ENCODE measurements at regions not wholly inside any gene's neighbourhood (a gene's known extent, or its start where the extent isn't known, plus 50 kb on each side); places are given as distances from the start of the nearest gene placed in this dataset.

DNA sequence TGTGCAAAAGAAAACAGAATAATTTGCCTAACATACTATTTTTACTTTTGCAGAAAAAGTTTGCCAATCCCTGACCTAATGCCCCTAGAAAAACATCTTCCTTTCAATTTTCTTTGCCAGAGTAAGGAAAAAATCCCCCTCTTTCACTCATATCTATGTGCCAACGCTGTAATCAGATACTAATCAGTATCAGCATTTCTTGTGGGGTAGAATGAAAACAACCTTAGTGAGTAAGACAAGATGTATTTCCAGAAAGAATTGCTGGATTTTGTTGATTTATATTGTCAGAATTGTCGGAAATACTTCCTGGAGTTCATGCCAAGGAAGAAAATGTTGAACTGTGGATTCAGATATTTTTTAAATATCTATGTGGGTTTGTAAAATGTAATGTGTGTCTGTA, 1893.8 kb downstream of the NCAM2 start (continued):
- TF ChIP-seq, protein P1, sequence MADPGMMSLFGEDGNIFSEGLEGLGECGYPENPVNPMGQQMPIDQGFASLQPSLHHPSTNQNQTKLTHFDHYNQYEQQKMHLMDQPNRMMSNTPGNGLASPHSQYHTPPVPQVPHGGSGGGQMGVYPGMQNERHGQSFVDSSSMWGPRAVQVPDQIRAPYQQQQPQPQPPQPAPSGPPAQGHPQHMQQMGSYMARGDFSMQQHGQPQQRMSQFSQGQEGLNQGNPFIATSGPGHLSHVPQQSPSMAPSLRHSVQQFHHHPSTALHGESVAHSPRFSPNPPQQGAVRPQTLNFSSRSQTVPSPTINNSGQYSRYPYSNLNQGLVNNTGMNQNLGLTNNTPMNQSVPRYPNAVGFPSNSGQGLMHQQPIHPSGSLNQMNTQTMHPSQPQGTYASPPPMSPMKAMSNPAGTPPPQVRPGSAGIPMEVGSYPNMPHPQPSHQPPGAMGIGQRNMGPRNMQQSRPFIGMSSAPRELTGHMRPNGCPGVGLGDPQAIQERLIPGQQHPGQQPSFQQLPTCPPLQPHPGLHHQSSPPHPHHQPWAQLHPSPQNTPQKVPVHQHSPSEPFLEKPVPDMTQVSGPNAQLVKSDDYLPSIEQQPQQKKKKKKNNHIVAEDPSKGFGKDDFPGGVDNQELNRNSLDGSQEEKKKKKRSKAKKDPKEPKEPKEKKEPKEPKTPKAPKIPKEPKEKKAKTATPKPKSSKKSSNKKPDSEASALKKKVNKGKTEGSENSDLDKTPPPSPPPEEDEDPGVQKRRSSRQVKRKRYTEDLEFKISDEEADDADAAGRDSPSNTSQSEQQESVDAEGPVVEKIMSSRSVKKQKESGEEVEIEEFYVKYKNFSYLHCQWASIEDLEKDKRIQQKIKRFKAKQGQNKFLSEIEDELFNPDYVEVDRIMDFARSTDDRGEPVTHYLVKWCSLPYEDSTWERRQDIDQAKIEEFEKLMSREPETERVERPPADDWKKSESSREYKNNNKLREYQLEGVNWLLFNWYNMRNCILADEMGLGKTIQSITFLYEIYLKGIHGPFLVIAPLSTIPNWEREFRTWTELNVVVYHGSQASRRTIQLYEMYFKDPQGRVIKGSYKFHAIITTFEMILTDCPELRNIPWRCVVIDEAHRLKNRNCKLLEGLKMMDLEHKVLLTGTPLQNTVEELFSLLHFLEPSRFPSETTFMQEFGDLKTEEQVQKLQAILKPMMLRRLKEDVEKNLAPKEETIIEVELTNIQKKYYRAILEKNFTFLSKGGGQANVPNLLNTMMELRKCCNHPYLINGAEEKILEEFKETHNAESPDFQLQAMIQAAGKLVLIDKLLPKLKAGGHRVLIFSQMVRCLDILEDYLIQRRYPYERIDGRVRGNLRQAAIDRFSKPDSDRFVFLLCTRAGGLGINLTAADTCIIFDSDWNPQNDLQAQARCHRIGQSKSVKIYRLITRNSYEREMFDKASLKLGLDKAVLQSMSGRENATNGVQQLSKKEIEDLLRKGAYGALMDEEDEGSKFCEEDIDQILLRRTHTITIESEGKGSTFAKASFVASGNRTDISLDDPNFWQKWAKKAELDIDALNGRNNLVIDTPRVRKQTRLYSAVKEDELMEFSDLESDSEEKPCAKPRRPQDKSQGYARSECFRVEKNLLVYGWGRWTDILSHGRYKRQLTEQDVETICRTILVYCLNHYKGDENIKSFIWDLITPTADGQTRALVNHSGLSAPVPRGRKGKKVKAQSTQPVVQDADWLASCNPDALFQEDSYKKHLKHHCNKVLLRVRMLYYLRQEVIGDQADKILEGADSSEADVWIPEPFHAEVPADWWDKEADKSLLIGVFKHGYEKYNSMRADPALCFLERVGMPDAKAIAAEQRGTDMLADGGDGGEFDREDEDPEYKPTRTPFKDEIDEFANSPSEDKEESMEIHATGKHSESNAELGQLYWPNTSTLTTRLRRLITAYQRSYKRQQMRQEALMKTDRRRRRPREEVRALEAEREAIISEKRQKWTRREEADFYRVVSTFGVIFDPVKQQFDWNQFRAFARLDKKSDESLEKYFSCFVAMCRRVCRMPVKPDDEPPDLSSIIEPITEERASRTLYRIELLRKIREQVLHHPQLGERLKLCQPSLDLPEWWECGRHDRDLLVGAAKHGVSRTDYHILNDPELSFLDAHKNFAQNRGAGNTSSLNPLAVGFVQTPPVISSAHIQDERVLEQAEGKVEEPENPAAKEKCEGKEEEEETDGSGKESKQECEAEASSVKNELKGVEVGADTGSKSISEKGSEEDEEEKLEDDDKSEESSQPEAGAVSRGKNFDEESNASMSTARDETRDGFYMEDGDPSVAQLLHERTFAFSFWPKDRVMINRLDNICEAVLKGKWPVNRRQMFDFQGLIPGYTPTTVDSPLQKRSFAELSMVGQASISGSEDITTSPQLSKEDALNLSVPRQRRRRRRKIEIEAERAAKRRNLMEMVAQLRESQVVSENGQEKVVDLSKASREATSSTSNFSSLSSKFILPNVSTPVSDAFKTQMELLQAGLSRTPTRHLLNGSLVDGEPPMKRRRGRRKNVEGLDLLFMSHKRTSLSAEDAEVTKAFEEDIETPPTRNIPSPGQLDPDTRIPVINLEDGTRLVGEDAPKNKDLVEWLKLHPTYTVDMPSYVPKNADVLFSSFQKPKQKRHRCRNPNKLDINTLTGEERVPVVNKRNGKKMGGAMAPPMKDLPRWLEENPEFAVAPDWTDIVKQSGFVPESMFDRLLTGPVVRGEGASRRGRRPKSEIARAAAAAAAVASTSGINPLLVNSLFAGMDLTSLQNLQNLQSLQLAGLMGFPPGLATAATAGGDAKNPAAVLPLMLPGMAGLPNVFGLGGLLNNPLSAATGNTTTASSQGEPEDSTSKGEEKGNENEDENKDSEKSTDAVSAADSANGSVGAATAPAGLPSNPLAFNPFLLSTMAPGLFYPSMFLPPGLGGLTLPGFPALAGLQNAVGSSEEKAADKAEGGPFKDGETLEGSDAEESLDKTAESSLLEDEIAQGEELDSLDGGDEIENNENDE (IDR thresholded peaks at IDR 0.05; ENCODE audit: insufficient replicate concordance, low read length) = no peak
- TF ChIP-seq SP4 (IDR thresholded peaks at IDR 0.05; ENCODE audit: low read length) = no peak
- TF ChIP-seq RFX5 (IDR thresholded peaks at IDR 0.05; ENCODE audit: borderline replicate concordance, low read depth, low read length) = no peak
- TF ChIP-seq SIX5 (IDR thresholded peaks at IDR 0.05; ENCODE audit: low read depth, low read length) = no peak

Measured in H1 (cell line).